Loucy (cell line): ENCODE measurements at regions not wholly inside any gene's neighbourhood (a gene's known extent, or its start where the extent isn't known, plus 50 kb on each side); places are given as distances from the start of the nearest gene placed in this dataset.

Experiments used
- H2AFZ ChIP-seq: fragments of 200-600 bp; sonication (generic); 2 replicates; pipeline ENCODE4 v1.6.0; 2016; ENCODE audit warnings: antibody characterized with exemption, mild to moderate bottlenecking, low read length, moderate library complexity
- H3F3A ChIP-seq: fragments of 200-600 bp; 2 replicates; pipeline ENCODE4 v1.6.0; 2016; ENCODE audit warnings: antibody characterized with exemption, low read depth, mild to moderate bottlenecking
- H3K27me3 ChIP-seq: fragments of 200-600 bp; sonication (generic); 2 replicates; pipeline ENCODE4 v1.6.1; 2014; ENCODE audit warnings: low read length, mild to moderate bottlenecking; ENCODE audit not compliant: insufficient read depth, poor library complexity, severe bottlenecking
- H3K36me3 ChIP-seq: fragments of 200-600 bp; sonication (generic); 2 replicates; pipeline ENCODE4 v1.6.1; 2016; ENCODE audit warnings: low read length; ENCODE audit not compliant: insufficient read depth
- H3K4me1 ChIP-seq: fragments of 200-600 bp; sonication (generic); 2 replicates; pipeline ENCODE4 v1.5.1; 2014; ENCODE audit warnings: low read length, mild to moderate bottlenecking; ENCODE audit not compliant: insufficient read depth, poor library complexity, severe bottlenecking
- H3K4me2 ChIP-seq: fragments of 200-600 bp; sonication (generic); 2 replicates; pipeline ENCODE4 v1.6.0; 2014; ENCODE audit warnings: antibody characterized with exemption, low read length, low read depth, mild to moderate bottlenecking; ENCODE audit not compliant: poor library complexity, severe bottlenecking
- H3K4me3 ChIP-seq: fragments of 200-600 bp; sonication (generic); 2 replicates; pipeline ENCODE4 v1.5.1; 2014; ENCODE audit warnings: low read length, mild to moderate bottlenecking, mixed read lengths; ENCODE audit not compliant: poor library complexity, severe bottlenecking
- H3K79me2 ChIP-seq: fragments of 200-600 bp; sonication (generic); 2 replicates; pipeline ENCODE4 v1.6.1; 2014; ENCODE audit warnings: low read length; ENCODE audit not compliant: insufficient read depth
- H3K9ac ChIP-seq: fragments of 200-600 bp; sonication (generic); 2 replicates; pipeline ENCODE4 v1.6.0; 2014; ENCODE audit warnings: mild to moderate bottlenecking, low read depth, low read length, moderate library complexity; ENCODE audit not compliant: poor library complexity, severe bottlenecking
- H3K9me2 ChIP-seq: fragments of 200-600 bp; sonication (generic); replicated peaks from 2 replicates; pipeline ENCODE4 v1.6.1; 2016; ENCODE audit warnings: low read depth, low read length, mixed read lengths
- H3K9me3 ChIP-seq: fragments of 200-600 bp; sonication (generic); 2 replicates; pipeline ENCODE4 v1.6.1; 2014; ENCODE audit warnings: mild to moderate bottlenecking, antibody characterized with exemption, low read length, low read depth; ENCODE audit not compliant: insufficient read depth
- H4K20me1 ChIP-seq: fragments of 200-600 bp; sonication (generic); 2 replicates; pipeline ENCODE4 v1.6.0; 2014; ENCODE audit warnings: antibody characterized with exemption, low read length, mild to moderate bottlenecking; ENCODE audit not compliant: insufficient read depth, poor library complexity, severe bottlenecking
- CTCF ChIP-seq: fragments of 200-600 bp; sonication (generic); conservative IDR thresholded peaks from 2 replicates; pipeline ENCODE4 v1.5.1; 2014; ENCODE audit warnings: mild to moderate bottlenecking, antibody characterized with exemption, low read length
- EZH2phosphoT487 ChIP-seq: fragments of 200-600 bp; IDR thresholded peaks from 2 replicates; pipeline ENCODE4 v1.6.1; 2018; ENCODE audit warnings: antibody characterized with exemption, mild to moderate bottlenecking, moderate library complexity, borderline replicate concordance

GRCh38 chr6:18562726-18563125 is 175.6 kb downstream of the RNF144B start:
- no peaks in the 10 kb centered on the region for H4K20me1 ChIP-seq
- no peak overlapping the region for H3K4me2 ChIP-seq
- no peaks in the 10 kb centered on the region for H3K36me3 ChIP-seq
- TF ChIP-seq CTCF, result no peak
- H3K9ac ChIP-seq, result no peak overlapping the region
- no peaks in the 10 kb centered on the region for H3K9me2 ChIP-seq
- no peak overlapping the region for H3K4me3 ChIP-seq
- no peaks in the 10 kb centered on the region for H3K4me1 ChIP-seq
- no peaks in the 10 kb centered on the region for H3F3A ChIP-seq
- no peak overlapping the region for H2AFZ ChIP-seq
- no peaks in the 10 kb centered on the region for H3K9me3 ChIP-seq
- no peaks in the 10 kb centered on the region for H3K79me2 ChIP-seq
- H3K27me3 ChIP-seq, result no peaks in the 10 kb centered on the region

DNA sequence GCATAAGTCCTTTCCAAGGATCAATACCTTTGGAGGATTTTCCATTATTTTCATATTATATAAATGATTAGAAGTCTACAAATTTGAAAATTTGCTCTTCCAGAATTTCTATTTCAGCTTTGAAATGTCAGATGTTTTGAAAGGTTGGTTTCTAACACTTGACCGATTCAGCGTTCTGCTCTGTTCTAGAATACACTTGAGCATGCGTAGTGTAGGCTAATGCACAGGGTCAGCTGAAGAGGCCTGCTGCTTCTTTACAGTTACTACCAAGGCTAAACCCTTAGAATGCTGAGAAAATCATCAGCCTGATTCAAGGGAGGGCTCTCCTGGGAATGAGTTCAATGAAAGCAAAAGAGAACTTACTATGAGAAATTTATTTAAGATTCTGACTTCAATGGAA is 177.6 kb downstream of the RNF144B start:
- H3K4me1 ChIP-seq, result no peaks in the 10 kb centered on the region
- no peak overlapping the region for H3K4me2 ChIP-seq
- H3K36me3 ChIP-seq, result no peaks in the 10 kb centered on the region
- no peaks in the 10 kb centered on the region for H3F3A ChIP-seq
- H3K27me3 ChIP-seq, result no peaks in the 10 kb centered on the region
- no peaks in the 10 kb centered on the region for H3K9me3 ChIP-seq
- H3K9ac ChIP-seq, result no peak overlapping the region
- H4K20me1 ChIP-seq, result no peaks in the 10 kb centered on the region
- TF ChIP-seq EZH2phosphoT487 (no peak), CTCF (no peak)
- no peak overlapping the region for H2AFZ ChIP-seq
- no peaks in the 10 kb centered on the region for H3K9me2 ChIP-seq
- no peaks in the 10 kb centered on the region for H3K79me2 ChIP-seq
- H3K4me3 ChIP-seq, result no peak overlapping the region

GRCh38 chr6:18565231-18565630 is 178.1 kb downstream of the RNF144B start:
- Histone ChIP-seq H3K79me2 (no peaks in the 10 kb centered on the region), H3K9me3 (no peaks in the 10 kb centered on the region), H3K4me1 (no peaks in the 10 kb centered on the region), H3K36me3 (no peaks in the 10 kb centered on the region), H3K9ac (no peak overlapping the region), H3K27me3 (no peaks in the 10 kb centered on the region), H3K9me2 (no peaks in the 10 kb centered on the region), H3K4me3 (no peak overlapping the region), H3F3A (no peaks in the 10 kb centered on the region), H2AFZ (no peak overlapping the region), H3K4me2 (no peak overlapping the region), H4K20me1 (no peaks in the 10 kb centered on the region)
- TF ChIP-seq EZH2phosphoT487 (no peak), CTCF (no peak)
